NCI-H187 (cell line): ENCODE measurements at regions not wholly inside any gene's neighbourhood (a gene's known extent, or its start where the extent isn't known, plus 50 kb on each side); places are given as distances from the start of the nearest gene placed in this dataset.

Experiments
- DNase-seq, 2 experiments: peaks; one replicate each; lab custom pipeline; 2025; lab: John Stamatoyannopoulos, UW

DNA sequence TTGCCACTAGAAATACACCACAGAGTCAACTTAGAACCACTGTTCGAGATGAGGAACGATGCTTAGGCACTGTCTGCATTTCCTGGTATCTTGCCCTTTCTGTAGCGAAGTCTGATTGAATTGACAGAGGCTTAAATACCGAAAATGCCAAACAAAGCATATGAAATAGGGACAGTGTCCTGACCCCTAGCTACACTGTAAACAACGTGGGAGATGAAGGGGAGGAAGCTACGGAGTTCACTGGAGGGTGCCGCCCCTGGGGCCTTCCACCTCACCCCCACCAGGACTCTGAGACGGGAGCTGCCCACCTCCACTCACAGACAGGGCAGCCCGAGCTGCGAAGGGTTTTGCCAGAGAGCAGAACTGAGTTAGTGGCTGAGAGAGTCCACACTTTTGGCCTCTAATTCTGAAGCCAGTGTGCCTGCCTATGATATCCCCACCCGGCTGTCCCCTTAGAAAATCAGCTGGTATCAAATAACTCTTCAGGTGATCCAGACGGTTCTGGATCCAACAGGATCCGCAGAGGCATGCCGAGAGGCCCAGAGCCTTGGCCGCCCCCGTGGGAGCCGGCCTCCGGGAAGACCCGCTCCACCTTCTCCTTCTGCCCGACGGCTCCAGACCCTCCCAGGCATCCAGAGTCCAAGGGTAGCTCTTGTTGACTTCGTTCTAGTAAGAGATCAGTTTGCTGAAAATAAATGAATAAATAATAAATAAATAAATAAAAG is 230.7 kb upstream of the DIO3 start:
- DNase-seq, result no peak

- DNase-seq, result no peak
Measured at GRCh38 chr14:101331141-101331525, 230.2 kb upstream of the DIO3 start.

GRCh38 chr14:101331661-101332169 is 229.6 kb upstream of the DIO3 start:
- DNase-seq, result no peak

GRCh38 chr14:101332281-101332680 is 229.0 kb upstream of the DIO3 start:
- DNase-seq, result no peak

DNA sequence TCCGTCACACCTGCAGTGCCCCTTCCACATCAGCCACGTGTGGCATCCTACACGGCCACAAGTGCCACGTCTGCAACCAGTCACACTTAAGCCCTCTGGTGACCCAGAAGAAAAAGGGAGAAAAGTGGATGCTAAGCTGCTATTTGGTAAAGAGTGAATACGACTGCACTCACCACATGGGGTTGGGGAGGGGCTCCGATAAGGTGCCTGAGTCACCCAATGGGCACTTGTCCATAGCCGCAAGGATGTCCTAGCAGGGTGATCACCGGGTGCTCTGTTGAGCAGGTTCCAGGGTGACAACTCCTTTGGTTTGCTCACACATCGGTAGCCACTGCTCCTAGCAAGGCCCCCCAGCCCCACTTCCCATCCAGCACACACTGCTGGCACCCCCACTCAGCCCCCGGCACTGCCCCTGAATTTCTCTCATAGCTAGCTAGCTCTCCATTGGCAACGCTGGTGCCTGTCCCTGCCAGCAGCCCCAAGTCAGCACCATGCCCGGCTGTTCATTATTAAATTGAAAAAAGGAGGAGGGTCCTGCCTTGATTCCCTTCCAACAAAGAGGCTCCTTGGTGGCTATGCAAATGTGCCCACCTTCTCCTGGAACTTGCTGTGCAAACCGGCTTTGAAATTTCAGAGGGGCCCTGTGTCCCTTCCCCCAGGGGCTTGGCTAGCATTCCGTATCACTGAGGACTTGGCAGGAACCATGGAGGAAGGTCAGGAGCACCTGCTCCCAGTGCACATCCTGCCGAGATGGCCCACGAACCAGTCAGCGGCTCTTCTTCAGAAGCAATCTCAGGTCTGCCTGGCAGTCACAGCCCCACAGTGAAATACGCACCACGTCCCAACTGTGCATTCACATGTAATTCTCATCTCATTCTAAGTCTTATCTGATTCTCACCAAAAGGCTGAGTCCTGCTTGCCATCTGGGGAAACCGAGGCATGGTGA is 227.7 kb upstream of the DIO3 start:
- no peak for DNase-seq

DNA sequence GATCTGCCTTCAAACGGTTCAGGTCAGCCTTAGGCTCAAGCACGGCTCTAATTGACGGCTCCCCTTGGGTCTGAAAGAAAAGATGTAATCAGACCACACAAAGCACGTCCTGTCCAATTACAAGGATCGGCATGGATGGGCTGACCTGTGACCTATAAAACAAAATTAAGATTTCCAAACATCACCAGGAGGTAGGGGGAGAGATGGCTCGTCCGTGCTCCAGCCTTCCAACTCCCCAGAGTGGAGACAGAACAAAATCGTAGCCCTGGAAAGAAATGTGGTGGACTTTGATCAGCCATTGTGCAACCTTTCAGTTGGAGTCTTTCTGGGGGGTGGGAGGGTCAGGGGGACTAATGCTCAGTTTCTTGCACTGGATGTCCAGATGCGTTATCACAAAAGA is 226.6 kb upstream of the DIO3 start:
- DNase-seq, result no peak

GRCh38 chr14:101335061-101335661 is 226.1 kb upstream of the DIO3 start:
- no peak for DNase-seq

DNA sequence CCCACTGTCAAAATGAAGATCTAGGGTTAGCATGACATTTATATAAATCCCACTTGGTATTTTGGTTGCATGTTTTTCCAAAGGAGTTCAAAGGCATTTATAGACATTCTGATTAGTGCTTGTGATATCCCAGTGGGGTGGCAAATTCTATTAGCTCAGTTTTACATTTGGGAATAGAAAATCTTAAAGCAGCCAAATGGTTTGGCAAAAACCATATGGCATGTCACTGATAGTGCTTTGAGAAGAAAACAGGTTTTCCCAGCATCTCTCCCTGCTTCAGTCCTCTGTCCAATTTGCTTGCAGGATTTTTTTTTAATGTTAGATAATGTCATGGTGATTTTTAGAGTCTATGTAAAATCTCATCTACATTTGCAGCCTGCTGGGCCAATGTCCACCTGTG is 225.1 kb upstream of the DIO3 start:
- DNase-seq, result no peak

GRCh38 chr14:101337053-101337452 is 224.2 kb upstream of the DIO3 start:
- DNase-seq, result no peak

GRCh38 chr14:101340556-101340955 is 220.7 kb upstream of the DIO3 start:
- no peak for DNase-seq

GRCh38 chr14:101347893-101348777 is 213.2 kb upstream of the DIO3 start:
- DNase-seq, result no peak

DNA sequence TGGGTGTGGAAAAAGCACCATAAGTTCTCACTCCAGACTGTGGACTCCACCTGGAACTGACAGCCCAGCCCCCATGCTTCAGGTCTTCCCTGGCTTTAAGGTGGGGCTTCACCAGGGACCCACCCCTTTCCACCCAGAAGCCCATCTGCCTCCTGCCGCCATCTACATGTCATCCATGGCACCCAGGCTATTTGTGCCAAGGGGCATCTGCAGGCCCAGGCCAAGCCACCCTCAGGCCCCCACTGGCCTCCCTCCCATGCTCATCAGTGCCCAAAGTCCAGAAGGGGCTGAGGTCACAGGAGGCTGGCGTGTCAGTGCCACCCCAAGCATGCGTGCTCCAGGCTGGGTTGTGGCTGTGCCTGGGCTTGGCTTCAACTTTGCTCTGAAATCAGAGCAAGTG is 212.2 kb upstream of the DIO3 start:
- no peak for DNase-seq

DNA sequence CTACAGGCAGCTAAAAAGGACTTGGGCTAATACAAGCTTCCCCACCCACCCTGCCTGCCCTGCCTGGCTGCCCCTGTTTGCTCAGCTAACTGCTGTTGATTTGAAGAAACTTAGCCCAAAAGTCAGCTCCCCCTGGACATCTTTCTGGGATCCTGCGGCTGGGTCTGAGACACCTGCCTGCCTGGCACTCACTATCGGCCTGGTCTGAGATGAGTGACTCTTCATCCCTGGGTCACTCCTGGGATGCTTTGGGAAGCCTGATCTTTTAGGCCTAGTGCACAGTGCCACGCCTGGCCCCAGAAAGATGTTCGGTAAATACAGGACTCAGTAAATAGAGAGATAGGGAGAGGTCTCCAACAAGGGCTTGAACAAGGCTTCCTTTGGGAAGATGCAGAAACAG is 211.3 kb upstream of the DIO3 start:
- no peak for DNase-seq

DNA sequence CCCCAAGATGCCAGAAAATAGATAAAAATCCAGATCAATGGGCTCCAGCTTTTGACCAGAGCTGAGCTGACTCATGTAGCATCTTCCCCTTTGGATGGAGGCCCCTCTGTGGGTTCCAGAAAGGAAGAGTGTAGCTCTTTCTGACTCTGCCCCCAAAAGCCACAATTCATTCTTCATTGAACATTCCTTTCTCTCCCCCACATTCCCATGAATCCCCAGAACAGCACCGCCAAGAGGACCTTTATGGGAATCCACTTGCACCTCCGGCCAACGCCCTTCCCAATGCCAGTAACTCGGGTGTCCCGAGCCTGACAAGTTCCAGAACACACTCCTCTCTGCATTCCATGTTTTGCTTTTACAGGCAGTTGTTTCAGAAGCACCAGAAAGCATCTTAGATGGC is 210.6 kb upstream of the DIO3 start:
- no peak for DNase-seq

- DNase-seq, result no peak
Measured at GRCh38 chr14:101351146-101351545, 210.1 kb upstream of the DIO3 start.

GRCh38 chr14:101351769-101352168 is 209.5 kb upstream of the DIO3 start:
- no peak for DNase-seq

DNA sequence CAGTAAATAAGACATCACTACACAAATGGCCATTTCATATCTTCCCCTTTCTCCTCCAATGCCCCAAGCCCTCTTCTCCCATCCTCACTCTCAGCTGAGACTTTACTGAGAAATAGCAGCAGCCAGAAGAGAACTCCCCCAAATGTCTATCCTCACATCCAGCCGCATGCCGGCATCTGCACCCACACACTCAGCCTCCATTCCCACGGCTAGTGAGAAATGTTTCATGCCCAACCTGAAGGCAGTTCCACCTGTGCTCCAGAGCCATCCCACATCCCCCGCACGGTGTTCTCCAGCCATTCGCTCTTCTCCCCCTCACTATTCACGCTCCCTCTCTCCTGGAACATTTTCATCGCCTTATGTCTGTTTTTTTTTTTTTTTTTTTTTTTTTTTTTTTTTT is 208.7 kb upstream of the DIO3 start:
- DNase-seq, result no peak

DNA sequence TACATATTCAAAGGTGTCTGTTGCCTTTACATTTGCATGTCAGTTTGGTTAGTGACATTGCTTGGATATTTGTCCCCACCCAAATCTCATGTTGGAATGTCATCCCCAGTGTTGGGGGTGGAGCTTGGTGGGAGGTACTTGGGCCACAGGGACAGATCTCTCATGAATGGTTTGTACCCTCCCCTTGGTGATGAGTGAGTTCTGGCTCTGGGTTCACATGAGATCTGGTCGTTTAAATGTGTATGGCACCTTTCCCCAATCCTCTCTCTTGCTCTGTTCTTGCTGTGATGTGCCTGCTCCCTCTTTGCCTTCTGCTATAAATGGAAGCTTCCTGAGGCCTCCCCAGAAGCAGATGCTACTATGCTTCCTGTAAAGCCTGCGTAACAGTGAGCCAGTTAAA is 207.9 kb upstream of the DIO3 start:
- DNase-seq, result no peak

- DNase-seq, result no peak
Measured at GRCh38 chr14:101354726-101355125, 206.6 kb upstream of the DIO3 start.

- no peak for DNase-seq
Measured at GRCh38 chr14:101355284-101355683, 206.0 kb upstream of the DIO3 start.

DNA sequence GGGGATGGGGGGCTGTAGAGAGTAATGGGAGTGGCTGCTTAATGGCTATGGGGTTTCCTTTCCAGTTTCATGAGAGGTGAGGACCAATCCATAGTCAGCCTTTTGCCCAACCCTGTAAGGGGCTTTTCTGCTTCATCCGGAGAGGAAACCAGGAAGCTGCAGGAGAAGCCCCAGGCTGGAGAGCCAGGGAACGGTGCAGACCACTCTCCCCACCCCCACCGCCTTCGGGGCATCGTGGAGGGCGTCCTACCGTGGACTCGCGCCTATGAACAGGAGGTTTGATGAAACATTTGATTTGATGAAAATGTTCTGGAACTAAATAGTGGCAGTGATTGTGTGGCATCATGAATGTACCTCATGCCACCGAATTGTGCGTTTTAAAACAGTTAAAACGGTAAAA is 204.3 kb upstream of the DIO3 start:
- no peak for DNase-seq
